Ovary (tissue), 7 donors: ENCODE measurements at regions not wholly inside any gene's neighbourhood (a gene's known extent, or its start where the extent isn't known, plus 50 kb on each side); places are given as distances from the start of the nearest gene placed in this dataset.

Source experiments
- DNase-seq, 5 donors: peaks; one replicate each; pipeline ENCODE4 v3.0.0-alpha.2; 2019 to 2020
- H3K27ac ChIP-seq, 2 donors: fragments of 200-600 bp; one replicate each; pipeline versions ENCODE4 v1.5.1 to v1.8.0; 2019 to 2022
- H3K27me3 ChIP-seq: fragments of 200-600 bp; one replicate; pipeline ENCODE4 v1.8.0; 2022
- H3K36me3 ChIP-seq: fragments of 200-600 bp; sonication (generic); one replicate; pipeline ENCODE4 v1.5.1; 2019
- H3K4me1 ChIP-seq: one replicate; pipeline ENCODE4 v1.8.1; 2013; ENCODE audit warnings: mild to moderate bottlenecking, moderate library complexity; ENCODE audit not compliant: insufficient read depth
- H3K4me3 ChIP-seq: fragments of 200-600 bp; sonication (generic); one replicate; pipeline ENCODE4 v1.5.1; 2017
- H3K9me3 ChIP-seq, 2 donors: fragments of 200-600 bp in 1 of 2; sonication (generic) in 1 of 2; one replicate each; pipeline versions ENCODE4 v1.5.1 to v1.8.1; 2013 to 2019; ENCODE audit warnings: mild to moderate bottlenecking in 1 of 2, moderate library complexity in 1 of 2
- EP300 ChIP-seq: sonication (generic); formaldehyde crosslinking; IDR thresholded peaks from one replicate; pipeline ENCODE4 v1.6.1; 2017; ENCODE audit warnings: antibody characterized with exemption
- POLR2A ChIP-seq: fragments of 450-650 bp; IDR thresholded peaks from one replicate; pipeline ENCODE4 v1.6.1; 2017; ENCODE audit warnings: antibody characterized with exemption, mild to moderate bottlenecking, moderate library complexity
- WGBS, 3 donors: extraction: QIAGEN DNeasy Blood & Tissue Kit in 1 of 3; methylation state at CpG; one replicate each; pipeline versions ENCODE4 v1.1.5 to v1.1.7; 2013 to 2017; 5-methylcytosine and 5-hydroxymethylcytosine counted together
- intact Hi-C, 4 donors: fragments of 100-400 bp; cut with DNase I; formaldehyde crosslinking; loops; one replicate each; pipeline versions ENCODE4 v1.11.0 to v1.15.1; 2022 to 2023
- TF ChIP-seq, protein P1 (sequence below), 3 donors: fragments of 450-650 bp in 2 of 3; fragments of 200-600 bp in 1 of 3; IDR thresholded peaks; one replicate each; pipeline versions ENCODE4 v1.5.1 to v1.8.0; 2016 to 2022; ENCODE audit warnings: antibody characterized with exemption in 3 of 3, mild to moderate bottlenecking in 1 of 3
- donor health status: DM: no; HTN: no; CAD: no; lungs with moderate emphysema.
- donor health status: DM: no; HTN: no; CAD: no.
- donor health status: Bipolar disorder and iron deficiency.
- donor health status: DM: no; HTN: no; CAD: no.
- donor health status: DM: yes; HTN: yes; CAD: no.

GRCh38 chr2:63658176-63658968 is 69.6 kb downstream of the MDH1 start:
- Histone ChIP-seq H3K4me3 (no peak overlapping the region), H3K9me3 (no peaks in the 10 kb centered on the region), H3K27ac (no peak overlapping the region), H3K4me1 (peaks cover 2% of the 10 kb centered on the region), H3K27me3 (no peaks in the 10 kb centered on the region), H3K36me3 (no peaks in the 10 kb centered on the region)
- intact Hi-C loops = no loop called here
- TF ChIP-seq, protein P1, sequence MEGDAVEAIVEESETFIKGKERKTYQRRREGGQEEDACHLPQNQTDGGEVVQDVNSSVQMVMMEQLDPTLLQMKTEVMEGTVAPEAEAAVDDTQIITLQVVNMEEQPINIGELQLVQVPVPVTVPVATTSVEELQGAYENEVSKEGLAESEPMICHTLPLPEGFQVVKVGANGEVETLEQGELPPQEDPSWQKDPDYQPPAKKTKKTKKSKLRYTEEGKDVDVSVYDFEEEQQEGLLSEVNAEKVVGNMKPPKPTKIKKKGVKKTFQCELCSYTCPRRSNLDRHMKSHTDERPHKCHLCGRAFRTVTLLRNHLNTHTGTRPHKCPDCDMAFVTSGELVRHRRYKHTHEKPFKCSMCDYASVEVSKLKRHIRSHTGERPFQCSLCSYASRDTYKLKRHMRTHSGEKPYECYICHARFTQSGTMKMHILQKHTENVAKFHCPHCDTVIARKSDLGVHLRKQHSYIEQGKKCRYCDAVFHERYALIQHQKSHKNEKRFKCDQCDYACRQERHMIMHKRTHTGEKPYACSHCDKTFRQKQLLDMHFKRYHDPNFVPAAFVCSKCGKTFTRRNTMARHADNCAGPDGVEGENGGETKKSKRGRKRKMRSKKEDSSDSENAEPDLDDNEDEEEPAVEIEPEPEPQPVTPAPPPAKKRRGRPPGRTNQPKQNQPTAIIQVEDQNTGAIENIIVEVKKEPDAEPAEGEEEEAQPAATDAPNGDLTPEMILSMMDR (IDR thresholded peaks at IDR 0.05) = no peak
- TF ChIP-seq EP300 = no peak
- no peak for TF ChIP-seq POLR2A
- no peak for DNase-seq
- WGBS, 3 donors = 4 to 16% (median 7%) methylated on average over 3 of the region's 3 CpGs

DNA sequence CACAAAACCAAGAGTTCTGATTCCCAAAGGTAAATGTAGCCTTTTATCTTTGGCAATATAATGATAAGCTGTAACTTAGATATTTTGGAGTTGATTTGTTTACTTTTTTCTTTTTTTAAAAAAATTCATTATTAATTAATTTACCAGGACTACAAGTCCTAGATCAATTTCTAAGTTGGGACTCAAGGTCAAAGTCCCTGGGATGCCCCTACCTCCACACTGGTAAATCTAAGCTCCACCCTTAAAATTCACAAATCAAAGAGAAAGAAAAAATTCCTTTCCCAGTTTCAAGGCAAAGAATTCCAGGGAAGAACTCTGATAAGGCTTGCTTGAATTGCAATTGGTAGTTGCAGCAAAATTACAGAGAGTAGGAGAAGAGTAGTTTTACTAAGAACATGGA is 71.3 kb downstream of the MDH1 start:
- Histone ChIP-seq H3K9me3 (no peaks in the 10 kb centered on the region), H3K4me3 (no peak overlapping the region), H3K27me3 (no peaks in the 10 kb centered on the region), H3K27ac (no peak overlapping the region), H3K4me1 (peaks cover 2% of the 10 kb centered on the region), H3K36me3 (no peaks in the 10 kb centered on the region)
- TF ChIP-seq POLR2A = no peak
- TF ChIP-seq, protein P1 (IDR thresholded peaks at IDR 0.05) = no peak
- no peak for TF ChIP-seq EP300
- intact Hi-C loops = no loop called here
- DNase-seq = no peak

GRCh38 chr2:63661076-63661475 is 72.3 kb downstream of the MDH1 start:
- no peak overlapping the region for H3K4me3 ChIP-seq
- H3K27me3 ChIP-seq = no peaks in the 10 kb centered on the region
- no peaks in the 10 kb centered on the region for H3K9me3 ChIP-seq
- no peak overlapping the region for H3K27ac ChIP-seq
- TF ChIP-seq, protein P1 (IDR thresholded peaks at IDR 0.05) = no peak
- TF ChIP-seq POLR2A = no peak
- H3K36me3 ChIP-seq = no peaks in the 10 kb centered on the region
- peaks cover 2% of the 10 kb centered on the region for H3K4me1 ChIP-seq
- no peak for DNase-seq
- intact Hi-C loops = no loop called here

GRCh38 chr2:63662028-63662804 is 73.5 kb downstream of the MDH1 start:
- no peak overlapping the region for H3K4me3 ChIP-seq
- H3K36me3 ChIP-seq = no peaks in the 10 kb centered on the region
- H3K27me3 ChIP-seq = no peaks in the 10 kb centered on the region
- TF ChIP-seq POLR2A = no peak
- no peak for TF ChIP-seq EP300
- TF ChIP-seq, protein P1 (IDR thresholded peaks at IDR 0.05) = no peak
- 90 to 92% (median 91%) methylated on average over 3 of the region's 3 CpGs for WGBS, 3 donors
- DNase-seq = no peak
- no peaks in the 10 kb centered on the region for H3K9me3 ChIP-seq
- peaks cover 2% of the 10 kb centered on the region for H3K4me1 ChIP-seq
- no peak overlapping the region for H3K27ac ChIP-seq
- intact Hi-C loops = no loop called here
